Adrenal gland (tissue), 9 donors: ENCODE measurements at regions not wholly inside any gene's neighbourhood (a gene's known extent, or its start where the extent isn't known, plus 50 kb on each side); places are given as distances from the start of the nearest gene placed in this dataset.

Source experiments
- DNase-seq, 7 donors: peaks; one replicate each; pipeline ENCODE4 v3.0.0-alpha.2; 2019 to 2020
- H3K27ac ChIP-seq, 5 donors: fragments of 200-600 bp; sonication (generic) in 4 of 5; 1 replicate in 3 of 5; 2 replicates in 2 of 5; pipeline versions ENCODE4 v1.5.1 to v1.8.0; 2016 to 2020; ENCODE audit warnings: mild to moderate bottlenecking in 1 of 5
- H3K27me3 ChIP-seq: fragments of 200-600 bp; 2 replicates; pipeline ENCODE4 v1.8.0; 2021
- H3K36me3 ChIP-seq, 2 donors: fragments of 200-600 bp; replicated peaks in 1 of 2; 1 replicate in 1 of 2; 2 replicates in 1 of 2; pipeline versions ENCODE4 v1.5.1 to v1.8.0; 2018 to 2022
- H3K4me1 ChIP-seq, 2 donors: fragments of 200-600 bp; replicated peaks in 1 of 2; 1 replicate in 1 of 2; 2 replicates in 1 of 2; pipeline versions ENCODE4 v1.5.1 to v1.8.0; 2018 to 2021
- H3K4me3 ChIP-seq, 4 donors: fragments of 200-600 bp; sonication (generic) in 3 of 4; one replicate each; pipeline ENCODE4 v1.5.1; 2016 to 2018
- H3K9me3 ChIP-seq, 3 donors: fragments of 200-600 bp; sonication (generic) in 1 of 3; replicated peaks in 1 of 3; 1 replicate in 2 of 3; 2 replicates in 1 of 3; pipeline versions ENCODE4 v1.5.1 to v1.8.0; 2016 to 2021
- POLR2A ChIP-seq, 2 donors: fragments of 450-650 bp; IDR thresholded peaks; one replicate each; pipeline ENCODE4 v1.6.1; 2017; ENCODE audit warnings: antibody characterized with exemption in 2 of 2, mild to moderate bottlenecking in 2 of 2, moderate library complexity in 1 of 2
- WGBS, 4 donors: extraction: QIAGEN DNeasy Blood & Tissue Kit in 2 of 4; methylation state at CpG; one replicate each; pipeline versions ENCODE4 v1.1.5 to v1.1.7; 2013 to 2017; 5-methylcytosine and 5-hydroxymethylcytosine counted together
- intact Hi-C, 2 donors: fragments of 100-400 bp; cut with DNase I; formaldehyde crosslinking; loops; one replicate each; pipeline versions ENCODE4 v1.14.1 to v1.15.0; 2022 to 2023
- TF ChIP-seq, protein P1 (sequence below), 6 experiments: fragments of 450-650 bp in 4 of 6; fragments of 200-600 bp in 2 of 6; sonication (generic) in 1 of 6; IDR thresholded peaks; 1 replicate in 5 of 6; 2 replicates in 1 of 6; pipeline versions ENCODE4 v1.5.1 to v1.8.0; 2016 to 2021; ENCODE audit warnings: antibody characterized with exemption in 6 of 6, mild to moderate bottlenecking in 2 of 6, moderate library complexity in 1 of 6
- donor health status: healthy with polysubstance abuse.
- donor health status: Bipolar disorder and iron deficiency.
- donor health status: DM: yes; HTN: yes; CAD: no.
- donor health status: DM: no; HTN: no; CAD: no.
- donor health status: DM: no; HTN: no; CAD: no.

DNA sequence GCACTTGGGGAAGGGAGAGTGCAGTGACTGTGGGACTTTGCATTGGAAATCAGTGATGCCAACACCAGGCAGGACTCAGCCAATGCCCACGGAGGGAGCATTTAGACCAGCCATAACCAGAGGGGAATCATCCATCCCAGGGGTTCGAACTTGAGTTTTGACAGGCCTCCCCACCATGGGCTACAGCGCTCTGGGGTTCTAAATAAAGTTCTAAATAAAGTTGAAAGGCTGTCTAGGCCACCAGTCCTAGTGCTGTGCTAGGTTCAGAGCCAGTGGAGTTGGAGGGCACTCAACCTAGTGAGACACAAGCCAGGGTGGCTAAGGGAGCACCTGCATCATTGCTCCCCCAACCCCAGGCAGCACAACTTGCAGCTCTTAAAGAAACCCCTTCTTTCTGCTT lies 82.0 kb upstream of the SLC38A4 start:
- no peak for DNase-seq
- H3K4me3 ChIP-seq = no peak overlapping the region
- no peaks in the 10 kb centered on the region for H3K4me1 ChIP-seq
- H3K9me3 ChIP-seq = no peaks in the 10 kb centered on the region
- WGBS, 4 donors = 83 to 90% (median 87%) methylated on average over 3 of the region's 3 CpGs; no CpG with 5 or more reads in 1 of the 4 donors
- H3K36me3 ChIP-seq = no peaks in the 10 kb centered on the region
- H3K27me3 ChIP-seq = no peaks in the 10 kb centered on the region
- TF ChIP-seq POLR2A (IDR thresholded peaks at IDR 0.05) = no peak
- TF ChIP-seq, protein P1, sequence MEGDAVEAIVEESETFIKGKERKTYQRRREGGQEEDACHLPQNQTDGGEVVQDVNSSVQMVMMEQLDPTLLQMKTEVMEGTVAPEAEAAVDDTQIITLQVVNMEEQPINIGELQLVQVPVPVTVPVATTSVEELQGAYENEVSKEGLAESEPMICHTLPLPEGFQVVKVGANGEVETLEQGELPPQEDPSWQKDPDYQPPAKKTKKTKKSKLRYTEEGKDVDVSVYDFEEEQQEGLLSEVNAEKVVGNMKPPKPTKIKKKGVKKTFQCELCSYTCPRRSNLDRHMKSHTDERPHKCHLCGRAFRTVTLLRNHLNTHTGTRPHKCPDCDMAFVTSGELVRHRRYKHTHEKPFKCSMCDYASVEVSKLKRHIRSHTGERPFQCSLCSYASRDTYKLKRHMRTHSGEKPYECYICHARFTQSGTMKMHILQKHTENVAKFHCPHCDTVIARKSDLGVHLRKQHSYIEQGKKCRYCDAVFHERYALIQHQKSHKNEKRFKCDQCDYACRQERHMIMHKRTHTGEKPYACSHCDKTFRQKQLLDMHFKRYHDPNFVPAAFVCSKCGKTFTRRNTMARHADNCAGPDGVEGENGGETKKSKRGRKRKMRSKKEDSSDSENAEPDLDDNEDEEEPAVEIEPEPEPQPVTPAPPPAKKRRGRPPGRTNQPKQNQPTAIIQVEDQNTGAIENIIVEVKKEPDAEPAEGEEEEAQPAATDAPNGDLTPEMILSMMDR (IDR thresholded peaks at IDR 0.05) = no peak
- H3K27ac ChIP-seq = no peak overlapping the region
- intact Hi-C loops = no loop called here

DNA sequence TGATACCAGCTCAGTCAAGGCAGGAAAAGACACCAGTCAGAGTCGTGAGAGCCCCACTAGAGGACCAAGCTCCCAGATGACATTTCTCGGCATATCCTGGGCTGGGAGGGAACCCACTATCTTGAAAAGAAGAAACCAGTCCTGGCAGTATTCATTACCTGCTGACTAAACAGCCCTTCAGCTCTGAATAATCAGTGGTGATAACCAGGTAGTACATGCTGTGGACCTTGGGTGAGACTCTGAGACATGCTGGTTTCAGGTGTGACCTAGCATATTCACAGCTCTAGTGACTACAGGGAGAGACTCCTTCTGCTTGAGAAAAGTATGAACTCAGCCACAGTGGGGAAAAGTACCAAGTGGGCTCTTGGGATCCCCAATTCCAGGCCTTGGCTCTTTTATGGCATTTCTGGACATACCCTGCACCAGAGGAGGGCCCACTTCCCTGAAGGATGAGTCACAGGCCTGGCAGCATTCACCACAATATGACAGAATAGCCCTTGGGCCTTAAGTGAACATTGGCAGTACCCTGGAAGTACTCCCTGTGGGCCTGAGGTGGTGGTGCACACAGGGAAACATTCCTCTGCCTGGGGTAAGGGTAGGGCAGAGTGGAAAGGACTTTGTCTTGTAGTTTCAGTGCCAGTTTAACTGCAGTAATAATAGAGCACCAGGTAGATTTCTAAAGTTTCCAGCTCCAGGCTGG lies 82.6 kb upstream of the SLC38A4 start:
- no peak for DNase-seq
- Histone ChIP-seq H3K9me3 (no peaks in the 10 kb centered on the region), H3K27ac (no peak overlapping the region), H3K27me3 (no peaks in the 10 kb centered on the region), H3K36me3 (no peaks in the 10 kb centered on the region), H3K4me1 (no peaks in the 10 kb centered on the region), H3K4me3 (no peak overlapping the region)
- no peak for TF ChIP-seq POLR2A (IDR thresholded peaks at IDR 0.05)
- TF ChIP-seq, protein P1 (IDR thresholded peaks at IDR 0.05) = no peak
- intact Hi-C loops = no loop called here
- WGBS, 4 donors = 91 to 100% (median 99%) methylated on average over 2 of the region's 2 CpGs

DNA sequence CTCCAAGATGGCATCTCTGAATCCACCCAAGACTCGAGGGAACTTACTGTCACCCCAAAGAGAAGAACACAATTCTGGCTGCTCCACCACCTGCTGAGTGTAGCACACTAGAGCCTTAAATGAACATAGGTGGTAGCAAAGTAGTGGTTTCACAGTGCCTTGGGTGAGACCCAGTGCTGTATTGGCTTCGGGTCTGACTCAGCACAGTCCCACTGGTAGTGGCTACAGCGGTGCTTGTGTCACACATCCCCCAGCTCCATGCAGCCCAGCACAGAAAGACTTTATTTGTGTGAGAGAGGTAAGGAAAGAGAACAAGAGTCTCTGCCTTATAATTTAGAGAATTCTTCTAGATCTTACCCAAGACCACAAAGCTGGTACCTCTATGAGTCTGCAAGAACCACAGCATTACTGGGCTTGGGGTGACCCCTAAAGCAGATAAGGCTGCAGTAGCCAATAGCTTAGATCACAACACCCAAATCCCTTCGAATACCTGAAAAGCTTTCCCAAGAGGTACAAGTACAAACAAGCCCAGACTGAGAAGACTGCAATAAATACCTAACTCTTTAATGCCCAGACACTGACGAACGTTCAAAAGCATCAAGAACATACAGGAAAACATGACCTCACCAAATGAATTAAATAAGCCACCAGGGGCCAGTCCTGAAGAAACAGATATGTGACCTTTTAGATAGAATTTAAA lies 83.3 kb upstream of the SLC38A4 start:
- no peak for DNase-seq
- Histone ChIP-seq H3K9me3 (no peaks in the 10 kb centered on the region), H3K4me1 (no peaks in the 10 kb centered on the region), H3K27me3 (no peaks in the 10 kb centered on the region), H3K27ac (no peak overlapping the region), H3K4me3 (no peak overlapping the region), H3K36me3 (no peaks in the 10 kb centered on the region)
- 56 to 74% (median 65%) methylated on average over 6 of the region's 6 CpGs for WGBS, 4 donors
- intact Hi-C loops = no loop called here
- TF ChIP-seq, protein P1 (IDR thresholded peaks at IDR 0.05) = no peak
- TF ChIP-seq POLR2A (IDR thresholded peaks at IDR 0.05) = no peak

DNA sequence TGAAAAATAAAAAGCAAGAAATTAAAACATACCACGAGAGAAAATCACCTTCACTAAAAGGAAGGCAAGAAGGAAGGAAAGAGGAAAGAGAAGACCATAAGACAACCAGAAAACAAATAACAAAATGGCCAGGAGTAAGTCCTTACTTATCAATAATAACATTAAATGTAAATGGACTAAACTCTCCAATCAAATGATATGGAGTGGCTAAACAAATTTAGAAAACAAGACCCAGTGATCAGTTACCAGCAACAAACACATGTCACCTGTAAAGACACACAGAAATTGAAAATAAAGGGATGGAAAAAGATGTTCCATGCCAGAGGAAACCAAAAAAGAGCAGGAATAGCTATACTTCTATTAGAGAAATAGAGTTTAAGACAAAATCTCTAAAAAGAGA lies 85.0 kb upstream of the SLC38A4 start:
- WGBS, 4 donors = 93 to 96% (median 94%) methylated on average over 1 of the region's 1 CpG
- intact Hi-C loops = no loop called here
- H3K27ac ChIP-seq = no peak overlapping the region

More for the DNA sequence above, 85.0 kb upstream of the SLC38A4 start:
- no peak for TF ChIP-seq POLR2A (IDR thresholded peaks at IDR 0.05)
- TF ChIP-seq, protein P1 (IDR thresholded peaks at IDR 0.05) = no peak
- H3K36me3 ChIP-seq = no peaks in the 10 kb centered on the region
- no peaks in the 10 kb centered on the region for H3K27me3 ChIP-seq
- H3K9me3 ChIP-seq = no peaks in the 10 kb centered on the region
- no peaks in the 10 kb centered on the region for H3K4me1 ChIP-seq
- no peak for DNase-seq
- no peak overlapping the region for H3K4me3 ChIP-seq
